Activated T-cell treated with anti-CD3 and anti-CD28 coated beads, Interleukin-2, amount 50 U/mL, for 4 hours (primary cell): ENCODE measurements at regions not wholly inside any gene's neighbourhood (a gene's known extent, or its start where the extent isn't known, plus 50 kb on each side); places are given as distances from the start of the nearest gene placed in this dataset.
"Not testable (repeated sequence)": the region's sequence is repeated elsewhere in the genome, so short reads cannot be mapped to it uniquely, and the experiment has no call there.

Source experiments
- ATAC-seq, 2 donors: fragments of 200-7000 bp; cut with Tn5 transposase; one replicate each; pipeline ENCODE4 v1.10.0; 2021
- DNase-seq: peaks from one replicate; pipeline ENCODE4 v3.0.0-alpha.2; 2020
- H3K27me3 Mint-ChIP-seq: one replicate; pipeline ENCODE4 v1.8.0; 2021; ENCODE audit warnings: low read depth, mixed read lengths
- H3K36me3 Mint-ChIP-seq: one replicate; pipeline ENCODE4 v1.8.0; 2022; ENCODE audit warnings: mixed read lengths; ENCODE audit not compliant: insufficient read depth
- H3K4me1 Mint-ChIP-seq: one replicate; pipeline ENCODE4 v1.8.0; 2021; ENCODE audit warnings: low read depth, mixed read lengths
- H3K4me3 Mint-ChIP-seq: one replicate; pipeline ENCODE4 v1.8.0; 2021; ENCODE audit warnings: mild to moderate bottlenecking, moderate library complexity, mixed read lengths
- H3K9me3 Mint-ChIP-seq: one replicate; pipeline ENCODE4 v1.8.0; 2021; ENCODE audit warnings: mixed read lengths

GRCh38 chr13:91046715-91047327 lies 300.7 kb upstream of the MIR17HG start:
- H3K36me3 Mint-ChIP-seq = no peaks in the 10 kb centered on the region
- no peaks in the 10 kb centered on the region for H3K9me3 Mint-ChIP-seq
- H3K4me3 Mint-ChIP-seq = no peak overlapping the region
- no peak for ATAC-seq
- DNase-seq = no peak
- H3K27me3 Mint-ChIP-seq = no peaks in the 10 kb centered on the region
- no peaks in the 10 kb centered on the region for H3K4me1 Mint-ChIP-seq

- no peak for ATAC-seq
- H3K9me3 Mint-ChIP-seq = no peaks in the 10 kb centered on the region
- H3K4me3 Mint-ChIP-seq = no peak overlapping the region
- no peaks in the 10 kb centered on the region for H3K27me3 Mint-ChIP-seq
- H3K4me1 Mint-ChIP-seq = no peaks in the 10 kb centered on the region
- no peaks in the 10 kb centered on the region for H3K36me3 Mint-ChIP-seq
- no peak for DNase-seq
Observed at GRCh38 chr13:91050970-91051369, 296.5 kb upstream of the MIR17HG start.

GRCh38 chr13:91052876-91053275 lies 294.6 kb upstream of the MIR17HG start:
- DNase-seq (no peak), ATAC-seq (no peak)
- no peaks in the 10 kb centered on the region for H3K36me3 Mint-ChIP-seq
- H3K9me3 Mint-ChIP-seq = no peaks in the 10 kb centered on the region
- H3K27me3 Mint-ChIP-seq = no peaks in the 10 kb centered on the region
- no peaks in the 10 kb centered on the region for H3K4me1 Mint-ChIP-seq
- no peak overlapping the region for H3K4me3 Mint-ChIP-seq

- DNase-seq (no peak), ATAC-seq (no peak)
- Mint-ChIP-seq H3K36me3 (no peaks in the 10 kb centered on the region), H3K4me3 (no peak overlapping the region), H3K9me3 (no peaks in the 10 kb centered on the region), H3K27me3 (no peaks in the 10 kb centered on the region), H3K4me1 (no peaks in the 10 kb centered on the region)
Observed at GRCh38 chr13:91053318-91054065, 294.0 kb upstream of the MIR17HG start.

- ATAC-seq (no peak), DNase-seq (no peak)
- Mint-ChIP-seq H3K27me3 (no peaks in the 10 kb centered on the region), H3K36me3 (no peaks in the 10 kb centered on the region), H3K4me1 (no peaks in the 10 kb centered on the region), H3K9me3 (peaks cover 5% of the 10 kb centered on the region), H3K4me3 (no peak overlapping the region)
Observed at GRCh38 chr13:91054902-91055301, 292.6 kb upstream of the MIR17HG start.

- ATAC-seq = no peak
- Mint-ChIP-seq H3K4me3 (no peak overlapping the region), H3K4me1 (no peaks in the 10 kb centered on the region), H3K27me3 (no peaks in the 10 kb centered on the region), H3K9me3 (peaks cover 5% of the 10 kb centered on the region), H3K36me3 (no peaks in the 10 kb centered on the region)
- DNase-seq = no peak
Observed at GRCh38 chr13:91056746-91057145, 290.7 kb upstream of the MIR17HG start.

GRCh38 chr13:91057507-91057906 lies 290.0 kb upstream of the MIR17HG start:
- not testable (repeated sequence) for DNase-seq, H3K4me1 Mint-ChIP-seq, H3K9me3 Mint-ChIP-seq, ATAC-seq, H3K36me3 Mint-ChIP-seq, H3K27me3 Mint-ChIP-seq, H3K4me3 Mint-ChIP-seq

GRCh38 chr13:91058066-91058465 lies 289.4 kb upstream of the MIR17HG start:
- no peak overlapping the region for H3K4me3 Mint-ChIP-seq
- H3K36me3 Mint-ChIP-seq = no peaks in the 10 kb centered on the region
- no peak for DNase-seq
- no peak for ATAC-seq
- peaks cover 5% of the 10 kb centered on the region for H3K9me3 Mint-ChIP-seq
- no peaks in the 10 kb centered on the region for H3K4me1 Mint-ChIP-seq
- no peaks in the 10 kb centered on the region for H3K27me3 Mint-ChIP-seq

GRCh38 chr13:91058919-91059318 lies 288.6 kb upstream of the MIR17HG start:
- DNase-seq = no peak
- Mint-ChIP-seq H3K36me3 (no peaks in the 10 kb centered on the region), H3K4me3 (no peak overlapping the region), H3K27me3 (no peaks in the 10 kb centered on the region), H3K9me3 (peaks cover 5% of the 10 kb centered on the region), H3K4me1 (no peaks in the 10 kb centered on the region)
- ATAC-seq = no peak

GRCh38 chr13:91066745-91067144 lies 280.7 kb upstream of the MIR17HG start:
- Mint-ChIP-seq H3K4me3 (no peak overlapping the region), H3K36me3 (no peaks in the 10 kb centered on the region), H3K4me1 (no peaks in the 10 kb centered on the region), H3K27me3 (no peaks in the 10 kb centered on the region), H3K9me3 (peaks cover 2% of the 10 kb centered on the region)
- no peak for DNase-seq
- no peak for ATAC-seq

GRCh38 chr13:91072486-91072885 lies 275.0 kb upstream of the MIR17HG start:
- Mint-ChIP-seq H3K4me3 (no peak overlapping the region), H3K36me3 (no peaks in the 10 kb centered on the region), H3K27me3 (no peaks in the 10 kb centered on the region), H3K4me1 (no peaks in the 10 kb centered on the region), H3K9me3 (peaks cover 2% of the 10 kb centered on the region)
- DNase-seq (no peak), ATAC-seq (no peak)

- ATAC-seq (no peak), DNase-seq (no peak)
- Mint-ChIP-seq H3K4me1 (no peaks in the 10 kb centered on the region), H3K4me3 (no peak overlapping the region), H3K36me3 (no peaks in the 10 kb centered on the region), H3K9me3 (peaks cover 2% of the 10 kb centered on the region), H3K27me3 (no peaks in the 10 kb centered on the region)
Observed at GRCh38 chr13:91074091-91074490, 273.4 kb upstream of the MIR17HG start.

GRCh38 chr13:91076830-91077229 lies 270.7 kb upstream of the MIR17HG start:
- no peaks in the 10 kb centered on the region for H3K9me3 Mint-ChIP-seq
- ATAC-seq = no peak
- DNase-seq = no peak
- no peaks in the 10 kb centered on the region for H3K27me3 Mint-ChIP-seq
- no peaks in the 10 kb centered on the region for H3K36me3 Mint-ChIP-seq
- no peaks in the 10 kb centered on the region for H3K4me1 Mint-ChIP-seq
- H3K4me3 Mint-ChIP-seq = no peak overlapping the region

- Mint-ChIP-seq H3K27me3 (no peaks in the 10 kb centered on the region), H3K36me3 (no peaks in the 10 kb centered on the region), H3K9me3 (no peaks in the 10 kb centered on the region), H3K4me3 (no peak overlapping the region), H3K4me1 (no peaks in the 10 kb centered on the region)
- DNase-seq (no peak), ATAC-seq (no peak)
Observed at GRCh38 chr13:91078093-91078679, 269.3 kb upstream of the MIR17HG start.

- no peak for DNase-seq
- Mint-ChIP-seq H3K4me3 (no peak overlapping the region), H3K27me3 (no peaks in the 10 kb centered on the region), H3K4me1 (no peaks in the 10 kb centered on the region), H3K36me3 (no peaks in the 10 kb centered on the region), H3K9me3 (no peaks in the 10 kb centered on the region)
- ATAC-seq = no peak
Observed at GRCh38 chr13:91079176-91079575, 268.3 kb upstream of the MIR17HG start.
